22Rv1 (cell line): ENCODE measurements at regions not wholly inside any gene's neighbourhood (a gene's known extent, or its start where the extent isn't known, plus 50 kb on each side); places are given as distances from the start of the nearest gene placed in this dataset.

Experiments used
- CTCF ChIP-seq: fragments of 450-650 bp; IDR thresholded peaks from 2 replicates; pipeline ENCODE4 v1.5.1; 2017; ENCODE audit warnings: mild to moderate bottlenecking
- ZFX ChIP-seq: fragments of 450-650 bp; IDR thresholded peaks from 2 replicates; pipeline ENCODE4 v1.6.1; 2017; ENCODE audit warnings: antibody characterized with exemption, borderline replicate concordance

GRCh38 chrX:125791787-125792186, 374.3 kb downstream of the DCAF12L2 start:
- no peak for TF ChIP-seq CTCF
- TF ChIP-seq ZFX: no peak
